Psoas muscle (tissue), 7 donors: ENCODE measurements at regions not wholly inside any gene's neighbourhood (a gene's known extent, or its start where the extent isn't known, plus 50 kb on each side); places are given as distances from the start of the nearest gene placed in this dataset.

Experiments used
- ATAC-seq, 4 donors: fragments of 200-7000 bp; cut with Tn5 transposase; one replicate each; pipeline ENCODE4 v1.9.1; 2020; ENCODE audit warnings: moderate library complexity in 3 of 4, mild to moderate bottlenecking in 2 of 4
- DNase-seq, 2 donors: peaks; one replicate each; pipeline ENCODE4 v3.0.0-alpha.2; 2020
- H3K27ac ChIP-seq: fragments of 200-600 bp; one replicate; pipeline ENCODE4 v1.8.0; 2022
- H3K27me3 ChIP-seq, 3 donors: fragments of 200-600 bp in 1 of 3; one replicate each; pipeline versions ENCODE4 v1.6.1 to v1.8.0; 2013 to 2022; ENCODE audit warnings: low read length in 2 of 3, mild to moderate bottlenecking in 2 of 3, moderate library complexity in 1 of 3; ENCODE audit not compliant: insufficient read depth in 3 of 3
- H3K36me3 ChIP-seq, 2 donors: fragments of 200-600 bp in 1 of 2; one replicate each; pipeline versions ENCODE4 v1.6.1 to v1.8.0; 2013 to 2022; ENCODE audit warnings: low read depth in 1 of 2, mild to moderate bottlenecking in 1 of 2, moderate library complexity in 1 of 2; ENCODE audit not compliant: insufficient read depth in 1 of 2
- H3K4me1 ChIP-seq: fragments of 200-600 bp; one replicate; pipeline ENCODE4 v1.8.0; 2022
- H3K4me3 ChIP-seq: fragments of 200-600 bp; one replicate; pipeline ENCODE4 v1.8.0; 2022; ENCODE audit warnings: mild to moderate bottlenecking
- H3K9me3 ChIP-seq: fragments of 200-600 bp; one replicate; pipeline ENCODE4 v1.8.0; 2022
- CTCF ChIP-seq: fragments of 200-600 bp; IDR thresholded peaks from one replicate; pipeline ENCODE4 v1.8.0; 2022; ENCODE audit warnings: antibody characterized with exemption
- WGBS, 3 donors: extraction: QIAGEN DNeasy Blood & Tissue Kit; methylation state at CpG; one replicate each; pipeline versions ENCODE4 v1.1.6 to v1.1.7; 2013; 5-methylcytosine and 5-hydroxymethylcytosine counted together
- intact Hi-C, 2 donors: fragments of 100-400 bp; cut with DNase I; formaldehyde crosslinking; loops; one replicate each; pipeline versions ENCODE4 v1.11.0 to v1.14.2; 2022
- donor health status: healthy with polysubstance abuse.
- donor health status: DM: no; HTN: no; CAD: no; lungs with moderate emphysema.
- donor health status: Bipolar disorder and iron deficiency.
- donor health status: healthy.
- donor health status: DM: yes; HTN: yes; CAD: no.
- donor health status: DM: no; HTN: no; CAD: no.
- donor health status: DM: yes; HTN: yes; CAD: no.

DNA sequence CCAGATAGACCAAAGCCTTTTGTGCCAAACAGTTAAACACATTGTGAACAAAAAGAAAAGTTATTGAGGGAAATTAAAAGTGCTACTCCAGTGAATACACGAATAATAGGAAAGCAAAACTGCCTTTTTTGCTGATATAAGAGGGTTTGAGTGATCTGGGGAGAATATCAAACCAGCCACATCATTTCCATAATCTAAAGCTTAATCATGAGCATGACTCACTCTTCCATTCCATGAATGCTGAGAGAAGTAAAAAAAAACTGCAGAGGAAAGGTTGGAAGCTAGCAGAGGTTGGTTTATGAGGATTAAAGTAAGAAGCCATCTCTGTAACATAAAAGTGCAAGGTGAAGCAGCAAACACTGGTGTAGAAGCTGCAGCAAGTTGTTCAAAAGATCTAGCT is 350.6 kb upstream of the NCAM2 start:
- no peaks in the 10 kb centered on the region for H3K27me3 ChIP-seq
- H3K4me3 ChIP-seq: no peak overlapping the region
- H3K27ac ChIP-seq: no peak overlapping the region
- DNase-seq (no peak), ATAC-seq (no peak)
- TF ChIP-seq CTCF: no peak
- 58 to 62% (median 62%) methylated on average over 1 of the region's 1 CpG for WGBS, 3 donors
- no peaks in the 10 kb centered on the region for H3K36me3 ChIP-seq
- intact Hi-C loops: no loop called here
- H3K9me3 ChIP-seq: no peaks in the 10 kb centered on the region
- no peaks in the 10 kb centered on the region for H3K4me1 ChIP-seq

DNA sequence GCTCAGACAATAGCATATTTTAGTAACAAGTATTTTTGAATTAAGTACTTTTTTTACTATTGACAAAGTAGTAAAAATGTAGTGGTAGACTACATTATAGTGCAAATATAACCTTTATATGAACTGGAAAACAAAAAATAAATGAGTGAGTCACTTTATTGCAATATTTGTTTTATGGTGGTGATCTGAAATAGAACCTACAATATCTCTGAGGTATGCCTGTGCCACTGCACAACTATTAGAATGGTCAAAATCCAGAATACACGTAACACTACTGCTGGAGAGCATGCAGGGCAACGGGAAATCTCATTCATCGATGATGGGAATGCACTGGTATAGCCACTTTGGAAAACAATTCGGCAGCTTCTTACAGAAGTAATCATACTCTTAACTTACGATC is 349.0 kb upstream of the NCAM2 start:
- Histone ChIP-seq H3K27me3 (no peaks in the 10 kb centered on the region), H3K4me1 (no peaks in the 10 kb centered on the region), H3K27ac (no peak overlapping the region), H3K36me3 (no peaks in the 10 kb centered on the region), H3K4me3 (no peak overlapping the region), H3K9me3 (no peaks in the 10 kb centered on the region)
- DNase-seq (no peak), ATAC-seq (no peak)
- TF ChIP-seq CTCF: no peak
- WGBS, 3 donors: 90 to 95% (median 95%) methylated on average over 5 of the region's 5 CpGs
- intact Hi-C loops: no loop called here

GRCh38 chr21:20652846-20653245 is 345.4 kb upstream of the NCAM2 start:
- no peaks in the 10 kb centered on the region for H3K4me1 ChIP-seq
- WGBS, 3 donors: 78 to 83% (median 81%) methylated on average over 4 of the region's 4 CpGs
- H3K27ac ChIP-seq: no peak overlapping the region
- no peak overlapping the region for H3K4me3 ChIP-seq
- H3K36me3 ChIP-seq: no peaks in the 10 kb centered on the region
- no peak for TF ChIP-seq CTCF
- no peak for DNase-seq
- no peaks in the 10 kb centered on the region for H3K27me3 ChIP-seq
- no peak for ATAC-seq
- intact Hi-C loops: no loop called here
- H3K9me3 ChIP-seq: no peaks in the 10 kb centered on the region

GRCh38 chr21:20661246-20661645 is 337.0 kb upstream of the NCAM2 start:
- TF ChIP-seq CTCF: no peak
- ATAC-seq (no peak), DNase-seq (no peak)
- intact Hi-C loops: no loop called here
- H3K36me3 ChIP-seq: no peaks in the 10 kb centered on the region
- no peaks in the 10 kb centered on the region for H3K9me3 ChIP-seq
- WGBS, 3 donors: 60 to 62% (median 61%) methylated on average over 4 of the region's 4 CpGs
- no peaks in the 10 kb centered on the region for H3K4me1 ChIP-seq
- no peak overlapping the region for H3K4me3 ChIP-seq
- no peak overlapping the region for H3K27ac ChIP-seq
- H3K27me3 ChIP-seq: no peaks in the 10 kb centered on the region

GRCh38 chr21:20661745-20662422 is 336.3 kb upstream of the NCAM2 start:
- intact Hi-C loops: no loop called here
- no peak for TF ChIP-seq CTCF
- Histone ChIP-seq H3K4me3 (no peak overlapping the region), H3K36me3 (no peaks in the 10 kb centered on the region), H3K27me3 (no peaks in the 10 kb centered on the region), H3K9me3 (no peaks in the 10 kb centered on the region), H3K27ac (no peak overlapping the region), H3K4me1 (no peaks in the 10 kb centered on the region)
- no peak for ATAC-seq
- DNase-seq: no peak
